NCI-H1417 treated with DMSO at 0.1 percent for 48 hours (cell line): ENCODE measurements at regions not wholly inside any gene's neighbourhood (a gene's known extent, or its start where the extent isn't known, plus 50 kb on each side); places are given as distances from the start of the nearest gene placed in this dataset.
"Not testable (repeated sequence)": the region's sequence is repeated elsewhere in the genome, so short reads cannot be mapped to it uniquely, and the experiment has no call there.

ENCODE experiments used
- DNase-seq: peaks from one replicate; lab custom pipeline; 2025; lab: John Stamatoyannopoulos, UW

- no peak for DNase-seq
Measured at GRCh38 chrX:74065831-74066390, 213.4 kb upstream of the XIST start.

- no peak for DNase-seq
Measured at GRCh38 chrX:74063426-74064155, 211.1 kb upstream of the XIST start.

DNA sequence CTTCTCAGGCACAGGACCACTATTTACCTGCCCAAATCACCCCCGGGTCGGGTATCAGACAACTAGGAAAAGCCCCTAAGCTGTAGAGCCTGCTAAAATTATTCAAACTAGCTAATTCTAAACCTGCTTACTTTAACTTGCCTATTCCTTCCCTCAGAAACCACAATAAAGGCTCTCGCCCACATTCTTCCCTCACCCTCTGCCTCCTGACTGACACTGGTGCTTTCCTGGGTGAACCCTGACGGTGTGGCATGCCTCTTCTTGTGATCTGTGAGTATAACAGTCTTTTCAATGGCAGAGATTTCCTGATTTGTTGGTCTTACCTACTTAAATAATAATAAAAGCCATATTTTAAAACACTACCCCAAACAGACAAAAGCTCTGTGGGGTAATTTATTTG, 209.4 kb upstream of the XIST start:
- DNase-seq: no peak

- DNase-seq: no peak
Measured at GRCh38 chrX:74049126-74049525, 196.6 kb upstream of the XIST start.

DNA sequence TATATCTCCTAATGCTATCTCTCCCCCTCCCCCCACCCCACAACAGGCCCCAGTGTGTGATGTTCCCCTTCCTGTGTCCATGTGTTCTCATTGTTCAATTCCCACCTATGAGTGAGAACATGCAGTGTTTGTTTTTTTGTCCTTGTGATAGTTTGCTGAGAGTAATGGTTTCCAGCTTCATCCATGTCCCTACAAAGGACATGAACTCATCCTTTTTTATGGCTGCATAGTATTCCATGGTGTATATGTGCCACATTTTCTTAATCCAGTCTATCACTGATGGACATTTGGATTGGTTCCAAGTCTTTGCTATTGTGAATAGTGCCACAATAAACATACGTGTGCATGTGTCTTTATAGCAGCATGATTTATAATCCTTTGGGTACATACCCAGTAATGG, 181.6 kb upstream of the XIST start:
- not testable (repeated sequence) for DNase-seq

DNA sequence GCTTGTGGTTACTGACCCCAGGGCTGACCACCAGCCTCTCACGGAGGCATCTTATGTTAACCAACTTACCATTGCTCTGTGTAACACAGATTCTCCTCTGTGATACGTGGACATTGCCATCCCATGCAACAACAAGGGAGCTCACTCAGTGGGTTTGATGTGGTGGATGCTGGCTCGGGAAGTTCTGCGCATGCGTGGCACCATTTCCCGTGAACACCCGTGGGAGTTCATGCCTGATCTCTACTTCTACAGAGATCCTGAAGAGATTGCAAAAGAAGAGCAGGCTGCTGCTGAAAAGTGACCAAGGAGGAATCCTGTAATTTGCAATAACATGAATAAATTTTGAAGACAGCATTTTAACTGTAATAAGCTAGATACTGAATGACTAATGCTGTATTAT, 179.0 kb upstream of the XIST start:
- not testable (repeated sequence) for DNase-seq

GRCh38 chrX:74030766-74031165, 178.3 kb upstream of the XIST start:
- not testable (repeated sequence) for DNase-seq

DNA sequence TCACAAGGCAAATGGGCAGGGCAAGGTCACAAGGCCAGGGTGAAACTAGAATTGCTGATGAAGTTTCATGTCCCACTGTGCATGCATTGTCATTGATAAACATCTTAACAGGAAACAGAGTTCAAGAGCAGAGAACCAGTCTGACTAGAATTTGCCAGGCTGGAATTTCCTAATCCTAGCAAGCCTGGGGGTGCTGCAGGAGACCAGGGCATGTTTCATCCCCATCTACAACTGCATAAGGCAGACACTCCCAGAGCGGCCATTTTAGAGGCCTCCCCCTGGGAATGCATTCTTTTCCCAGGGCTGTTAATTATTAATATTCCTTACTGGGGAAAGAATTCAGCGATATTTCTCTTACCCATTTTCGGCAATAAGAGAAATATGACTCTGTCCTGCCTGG, 172.6 kb upstream of the XIST start:
- DNase-seq: not testable (repeated sequence)

DNA sequence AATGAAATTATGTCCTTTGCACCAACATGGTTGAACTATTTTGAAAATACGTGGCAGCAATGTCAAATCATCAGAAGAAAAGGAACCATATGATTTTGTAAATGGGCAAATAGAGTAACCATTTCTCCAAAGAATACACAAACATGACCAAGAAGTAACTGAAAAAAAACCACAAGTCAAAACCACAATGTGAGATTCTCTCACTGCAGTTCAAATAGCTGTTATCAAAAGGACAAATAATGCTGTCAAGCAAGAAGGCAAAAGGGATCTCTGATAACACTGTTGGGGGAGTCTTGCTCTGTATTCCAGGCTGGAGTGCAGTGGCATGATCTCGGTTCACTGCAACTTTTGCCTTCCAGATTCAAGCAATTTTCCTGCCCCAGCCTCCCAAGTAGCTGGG, 170.7 kb upstream of the XIST start:
- no peak for DNase-seq

GRCh38 chrX:74018253-74018652, 165.7 kb upstream of the XIST start:
- DNase-seq: no peak

DNA sequence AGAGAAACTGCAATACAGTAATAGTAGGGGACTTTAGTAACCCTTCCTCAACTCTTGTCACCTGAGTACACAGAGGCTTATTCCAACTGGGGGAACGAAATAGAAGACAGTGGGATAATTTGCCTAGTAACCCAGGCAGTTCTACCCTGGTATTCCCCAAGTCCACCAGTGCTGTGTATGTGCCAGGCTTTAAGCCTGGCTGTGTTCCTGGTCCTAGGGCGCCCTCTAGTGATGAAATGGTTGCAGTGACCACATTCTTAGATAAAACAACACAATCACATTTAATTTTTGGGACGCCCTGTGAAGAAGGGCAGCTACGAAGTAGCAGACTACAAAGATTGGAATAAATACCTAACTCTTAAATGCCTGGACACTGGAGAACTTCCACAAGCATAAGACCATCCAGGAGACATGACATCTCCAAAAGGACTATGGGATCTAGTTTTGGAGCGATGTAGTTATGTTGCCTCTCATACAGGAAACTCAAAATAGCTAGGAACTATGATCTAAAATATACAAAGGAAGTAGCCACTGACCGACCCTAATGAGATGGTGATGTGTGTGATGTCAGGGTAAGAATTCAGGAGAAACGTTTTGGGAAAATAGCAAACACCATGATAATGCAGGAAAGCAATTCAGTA, 163.0 kb upstream of the XIST start:
- DNase-seq: no peak

GRCh38 chrX:74009041-74009440, 156.5 kb upstream of the XIST start:
- DNase-seq: no peak

GRCh38 chrX:73992019-73992418, 139.5 kb upstream of the XIST start:
- no peak for DNase-seq

- DNase-seq: no peak
Measured at GRCh38 chrX:73987166-73987565, 134.7 kb upstream of the XIST start.

DNA sequence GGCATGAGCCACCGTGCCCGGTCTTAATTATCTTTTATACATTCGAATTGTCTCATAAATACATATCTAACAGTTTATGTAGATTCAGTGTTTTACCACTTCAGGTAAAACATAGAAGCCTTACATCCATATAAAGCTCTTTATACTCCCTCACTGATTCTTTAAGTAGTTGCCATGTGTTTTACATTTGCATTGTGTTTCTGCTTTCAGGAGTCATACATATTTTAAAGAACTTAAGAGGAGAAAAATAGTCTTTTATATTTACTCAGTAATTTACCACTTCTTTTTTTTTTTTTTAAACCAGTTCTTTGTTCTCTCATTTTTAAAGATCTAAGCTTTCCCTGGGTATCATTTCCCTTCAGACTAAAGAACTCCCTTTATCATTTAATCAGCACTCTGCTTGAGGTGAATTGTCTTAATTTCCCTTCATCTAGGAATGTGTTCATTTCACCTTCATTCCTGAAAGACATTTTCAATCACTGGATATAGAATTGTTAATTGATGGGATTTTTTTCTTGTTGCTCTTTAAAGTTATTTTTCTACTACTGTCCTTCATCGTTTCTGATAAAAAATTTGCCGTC, 127.1 kb upstream of the XIST start:
- no peak for DNase-seq

- DNase-seq: no peak
Measured at GRCh38 chrX:73977542-73978169, 125.1 kb upstream of the XIST start.

GRCh38 chrX:73967461-73967860, 114.9 kb upstream of the XIST start:
- DNase-seq: not testable (repeated sequence)

GRCh38 chrX:73965833-73966232, 113.3 kb upstream of the XIST start:
- DNase-seq: no peak

GRCh38 chrX:73964579-73964978, 112.1 kb upstream of the XIST start:
- DNase-seq: no peak

DNA sequence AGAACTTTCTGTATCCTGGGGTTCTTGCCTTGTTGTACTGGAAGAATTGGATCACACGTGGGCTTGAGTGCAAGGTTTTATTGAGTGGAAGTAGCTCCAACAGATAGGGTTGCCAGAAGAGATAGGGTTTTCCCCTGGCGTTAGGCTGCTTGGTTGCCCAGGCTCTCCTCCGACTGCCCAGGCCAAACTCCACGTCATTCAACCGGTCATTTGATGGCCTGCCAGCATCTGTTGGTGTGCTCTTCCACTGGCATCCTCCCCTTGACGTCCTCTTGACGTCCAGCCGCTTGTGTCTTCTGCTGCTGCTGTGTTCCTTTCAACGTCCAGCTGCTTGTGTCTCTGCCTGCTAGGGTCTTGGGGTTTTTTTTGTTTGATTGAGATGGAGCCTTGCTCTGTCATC, 111.2 kb upstream of the XIST start:
- DNase-seq: no peak

- no peak for DNase-seq
Measured at GRCh38 chrX:73962948-73963347, 110.4 kb upstream of the XIST start.

DNA sequence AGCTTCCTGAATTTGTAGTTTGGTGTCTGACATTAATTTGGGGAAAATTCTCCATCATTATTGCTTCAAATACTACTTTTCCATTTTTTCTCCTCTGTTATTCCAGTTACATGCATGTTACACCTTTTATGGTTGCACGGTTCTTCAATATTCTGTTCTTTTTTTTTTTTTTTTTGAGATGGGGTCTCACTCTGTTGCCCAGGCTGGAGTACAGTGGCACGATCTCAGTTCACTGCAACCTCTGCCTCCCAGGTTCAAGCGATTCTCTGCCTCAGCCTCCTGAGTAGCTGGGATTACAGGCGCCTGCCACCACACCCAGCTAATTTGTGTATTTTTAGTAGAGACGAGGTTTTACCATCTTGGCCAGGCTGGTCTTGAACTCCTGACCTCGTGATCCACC, 109.4 kb upstream of the XIST start:
- DNase-seq: not testable (repeated sequence)

DNA sequence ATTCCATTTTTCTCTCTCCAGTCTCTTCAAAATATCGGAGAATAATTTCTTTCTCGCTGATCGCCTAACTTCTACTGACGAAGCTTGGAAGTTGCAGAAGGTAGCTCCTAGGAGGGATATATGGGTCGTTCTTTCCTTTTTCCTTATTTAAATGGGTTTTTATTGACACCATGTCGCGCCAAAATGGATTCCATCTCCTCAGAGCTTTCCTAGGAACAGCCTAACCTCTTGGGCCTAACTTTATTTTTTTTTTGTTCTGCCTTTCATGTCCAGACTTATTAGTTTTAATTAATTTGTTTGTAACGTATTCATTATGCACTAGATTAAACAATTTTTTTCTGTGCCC, 92.0 kb upstream of the XIST start:
- no peak for DNase-seq
